Nephron progenitor cell (in vitro differentiated cells): ENCODE measurements at regions not wholly inside any gene's neighbourhood (a gene's known extent, or its start where the extent isn't known, plus 50 kb on each side); places are given as distances from the start of the nearest gene placed in this dataset.

Source experiments
- DNase-seq: peaks from one replicate; pipeline ENCODE4 v3.0.0; 2021
- H3K27ac Mint-ChIP-seq: 2 replicates; pipeline ENCODE4 v1.8.0; 2021; ENCODE audit warnings: mild to moderate bottlenecking, moderate library complexity, mixed read lengths
- H3K27me3 Mint-ChIP-seq: 2 replicates; pipeline ENCODE4 v1.8.0; 2021; ENCODE audit warnings: mild to moderate bottlenecking, low read depth, mixed read lengths; ENCODE audit not compliant: poor library complexity
- H3K36me3 Mint-ChIP-seq: 2 replicates; pipeline ENCODE4 v1.8.0; 2021; ENCODE audit warnings: low read depth, mixed read lengths
- H3K4me1 Mint-ChIP-seq: 2 replicates; pipeline ENCODE4 v1.8.0; 2021; ENCODE audit warnings: mixed read lengths
- H3K4me3 Mint-ChIP-seq: 2 replicates; pipeline ENCODE4 v1.8.0; 2021; ENCODE audit warnings: mild to moderate bottlenecking, moderate library complexity, mixed read lengths
- H3K9me3 Mint-ChIP-seq: 2 replicates; pipeline ENCODE4 v1.8.0; 2021; ENCODE audit warnings: mild to moderate bottlenecking, moderate library complexity, mixed read lengths
- CTCF ChIP-seq: fragments of 200-600 bp; sonication (generic); IDR thresholded peaks from 2 replicates; pipeline ENCODE4 v1.5.0; 2021; ENCODE audit warnings: antibody characterized with exemption

DNA sequence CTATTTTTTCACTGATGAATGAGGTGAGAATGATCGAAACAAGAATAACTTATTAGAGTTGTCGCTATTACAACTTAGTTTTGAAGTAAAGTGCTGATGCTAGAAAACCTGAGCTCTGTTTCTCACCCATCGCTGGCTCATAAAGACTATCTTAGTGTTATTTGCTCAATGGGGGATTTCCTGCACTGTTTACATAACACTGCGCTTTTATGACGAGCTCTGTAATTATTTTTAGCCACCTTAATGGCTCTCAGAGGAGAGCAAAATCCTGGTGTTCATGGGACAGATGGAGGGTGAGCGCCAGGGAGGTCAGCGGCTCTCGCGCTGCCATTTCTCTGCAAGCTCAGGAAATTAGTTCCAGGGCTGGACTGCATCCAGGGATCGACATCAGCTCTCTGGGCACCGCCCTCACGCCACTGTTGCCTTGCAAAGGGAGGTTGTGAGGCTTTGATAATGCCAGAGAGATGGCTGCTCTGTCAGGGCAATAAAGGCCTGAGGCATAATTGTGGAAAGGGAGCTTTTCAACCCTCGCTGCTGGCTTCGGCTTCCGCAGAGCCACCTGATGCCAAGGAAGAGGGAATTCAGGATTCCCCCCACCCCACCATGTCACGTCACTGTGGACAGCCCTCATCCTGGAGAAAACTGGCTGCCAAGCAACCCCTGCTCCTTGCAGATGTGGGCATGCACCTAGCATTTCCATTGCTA lies 72.0 kb downstream of the DACT2 start:
- Mint-ChIP-seq H3K27me3 (peaks cover 8% of the 10 kb centered on the region), H3K4me1 (peaks cover 35% of the 10 kb centered on the region), H3K4me3 (no peak overlapping the region), H3K9me3 (no peaks in the 10 kb centered on the region), H3K27ac (no peak overlapping the region), H3K36me3 (no peaks in the 10 kb centered on the region)
- DNase-seq: no peak
- TF ChIP-seq CTCF: no peak

GRCh38 chr6:168244961-168245551 lies 74.5 kb downstream of the DACT2 start:
- Mint-ChIP-seq H3K27me3 (peaks cover 16% of the 10 kb centered on the region), H3K9me3 (no peaks in the 10 kb centered on the region), H3K4me3 (no peak overlapping the region), H3K4me1 (peaks cover 44% of the 10 kb centered on the region), H3K27ac (no peak overlapping the region), H3K36me3 (no peaks in the 10 kb centered on the region)
- no peak for DNase-seq
- no peak for TF ChIP-seq CTCF

- Mint-ChIP-seq H3K4me3 (no peak overlapping the region), H3K27ac (no peak overlapping the region), H3K36me3 (no peaks in the 10 kb centered on the region), H3K27me3 (peaks cover 19% of the 10 kb centered on the region), H3K4me1 (peaks cover 51% of the 10 kb centered on the region), H3K9me3 (no peaks in the 10 kb centered on the region)
- DNase-seq: no peak
- no peak for TF ChIP-seq CTCF
Measured at GRCh38 chr6:168243812-168244376, 75.7 kb downstream of the DACT2 start.

GRCh38 chr6:168242940-168243225 lies 76.7 kb downstream of the DACT2 start:
- Mint-ChIP-seq H3K9me3 (no peaks in the 10 kb centered on the region), H3K36me3 (no peaks in the 10 kb centered on the region), H3K4me1 (peaks cover 43% of the 10 kb centered on the region), H3K27ac (no peak overlapping the region), H3K27me3 (peaks cover 19% of the 10 kb centered on the region), H3K4me3 (no peak overlapping the region)
- TF ChIP-seq CTCF: no peak
- no peak for DNase-seq

DNA sequence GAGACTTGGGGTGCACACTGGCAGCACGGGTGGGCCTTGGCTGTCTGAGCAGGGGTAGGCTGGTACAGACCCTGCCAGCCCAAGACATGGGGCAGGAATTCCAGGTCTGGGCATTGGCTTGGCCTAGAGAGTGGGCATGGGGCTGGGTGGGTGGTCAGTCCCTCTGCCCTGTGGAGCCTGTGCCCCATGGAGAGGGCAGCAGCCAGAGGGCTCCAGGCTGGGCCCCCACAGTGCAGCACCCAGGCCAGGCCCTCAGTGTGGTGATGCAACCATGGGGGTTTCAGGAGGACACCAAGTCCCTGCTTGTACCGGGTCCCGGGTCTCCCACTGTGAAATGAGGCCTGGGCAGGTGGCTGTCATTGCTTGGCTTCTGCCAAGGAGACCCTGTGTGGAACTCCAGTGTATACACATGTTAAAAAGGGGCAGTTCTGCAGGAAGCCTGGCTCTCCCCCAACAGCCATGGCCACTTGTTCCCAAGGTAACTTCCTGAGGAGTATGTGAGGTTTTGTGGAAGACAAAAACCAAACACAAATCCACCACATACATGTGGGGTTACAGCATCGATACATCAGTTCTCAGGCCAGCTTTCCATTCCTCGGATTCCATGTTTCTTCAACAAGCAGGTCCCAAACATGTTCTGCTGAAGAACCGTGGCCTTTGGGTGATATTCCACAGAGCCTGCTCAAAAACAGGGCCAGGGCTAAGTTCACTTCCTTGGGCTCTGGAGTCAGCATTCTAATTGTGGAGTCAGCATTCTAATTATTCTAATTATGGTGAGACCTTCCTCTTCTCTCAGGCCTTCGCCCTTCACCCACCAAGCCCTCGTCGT lies 77.3 kb downstream of the DACT2 start:
- Mint-ChIP-seq H3K27ac (no peak overlapping the region), H3K4me3 (no peak overlapping the region), H3K36me3 (no peaks in the 10 kb centered on the region), H3K27me3 (peaks cover 19% of the 10 kb centered on the region), H3K9me3 (no peaks in the 10 kb centered on the region), H3K4me1 (peaks cover 37% of the 10 kb centered on the region)
- DNase-seq: no peak
- no peak for TF ChIP-seq CTCF
